Hepatocyte (in vitro differentiated cells): ENCODE measurements at regions not wholly inside any gene's neighbourhood (a gene's known extent, or its start where the extent isn't known, plus 50 kb on each side); places are given as distances from the start of the nearest gene placed in this dataset.

ENCODE experiments used
- DNase-seq: peaks from one replicate; pipeline ENCODE4 v3.0.0-alpha.2; 2016; ENCODE audit warnings: low spot score
- H2AFZ ChIP-seq: fragments of 200-600 bp; sonication (generic); 2 replicates; pipeline ENCODE4 v1.6.0; 2016; ENCODE audit warnings: antibody characterized with exemption, mild to moderate bottlenecking
- H3K27ac ChIP-seq: fragments of 200-600 bp; sonication (generic); 2 replicates; pipeline ENCODE4 v1.5.1; 2016; ENCODE audit warnings: mild to moderate bottlenecking
- H3K27me3 ChIP-seq: fragments of 200-600 bp; sonication (generic); 2 replicates; pipeline ENCODE4 v1.6.1; 2016
- H3K36me3 ChIP-seq: fragments of 200-600 bp; sonication (generic); replicated peaks from 2 replicates; pipeline ENCODE4 v1.5.1; 2016; ENCODE audit warnings: low read depth; ENCODE audit not compliant: insufficient read depth
- H3K4me1 ChIP-seq: fragments of 200-600 bp; sonication (generic); 2 replicates; pipeline ENCODE4 v1.5.1; 2016; ENCODE audit warnings: mild to moderate bottlenecking, moderate library complexity; ENCODE audit not compliant: insufficient read depth
- H3K4me2 ChIP-seq: fragments of 200-600 bp; sonication (generic); 2 replicates; pipeline ENCODE4 v1.6.0; 2016
- H3K4me3 ChIP-seq: fragments of 200-600 bp; sonication (generic); 2 replicates; pipeline ENCODE4 v1.5.1; 2016; ENCODE audit warnings: mild to moderate bottlenecking
- H3K79me2 ChIP-seq: fragments of 200-600 bp; sonication (generic); 2 replicates; pipeline ENCODE4 v1.6.0; 2017; ENCODE audit warnings: mild to moderate bottlenecking
- H3K9me2 ChIP-seq: fragments of 200-600 bp; sonication (generic); replicated peaks from 2 replicates; pipeline ENCODE4 v1.6.0; 2017; ENCODE audit warnings: mild to moderate bottlenecking; ENCODE audit not compliant: insufficient read depth
- H3K9me3 ChIP-seq: fragments of 200-600 bp; sonication (generic); 2 replicates; pipeline ENCODE4 v1.5.1; 2016; ENCODE audit warnings: low read depth, mild to moderate bottlenecking
- H4K20me1 ChIP-seq: fragments of 200-600 bp; sonication (generic); 2 replicates; pipeline ENCODE4 v1.6.0; 2016; ENCODE audit warnings: mild to moderate bottlenecking; ENCODE audit not compliant: insufficient read depth, poor library complexity, severe bottlenecking
- EZH2 ChIP-seq: fragments of 200-600 bp; sonication (generic); IDR thresholded peaks from 2 replicates; pipeline ENCODE4 v1.6.1; 2016; ENCODE audit warnings: antibody characterized with exemption, mild to moderate bottlenecking, borderline replicate concordance
- EZH2phosphoT487 ChIP-seq: fragments of 200-600 bp; sonication (generic); IDR thresholded peaks from one replicate; pipeline ENCODE4 v1.6.1; 2018; ENCODE audit warnings: antibody characterized with exemption, mild to moderate bottlenecking, low read depth, moderate library complexity; ENCODE audit not compliant: unreplicated experiment, severe bottlenecking
- WGBS: methylation state at CpG from one replicate; pipeline ENCODE4 v1.1.6; 2016; ENCODE audit warnings: low lambda C conversion rate; ENCODE audit errors: missing lambda C conversion rate; 5-methylcytosine and 5-hydroxymethylcytosine counted together
- TF ChIP-seq, protein P1 (sequence below): fragments of 200-600 bp; sonication (generic); IDR thresholded peaks from 2 replicates; pipeline ENCODE4 v1.5.1; 2016; ENCODE audit warnings: antibody characterized with exemption, mild to moderate bottlenecking; ENCODE audit not compliant: poor library complexity

DNA sequence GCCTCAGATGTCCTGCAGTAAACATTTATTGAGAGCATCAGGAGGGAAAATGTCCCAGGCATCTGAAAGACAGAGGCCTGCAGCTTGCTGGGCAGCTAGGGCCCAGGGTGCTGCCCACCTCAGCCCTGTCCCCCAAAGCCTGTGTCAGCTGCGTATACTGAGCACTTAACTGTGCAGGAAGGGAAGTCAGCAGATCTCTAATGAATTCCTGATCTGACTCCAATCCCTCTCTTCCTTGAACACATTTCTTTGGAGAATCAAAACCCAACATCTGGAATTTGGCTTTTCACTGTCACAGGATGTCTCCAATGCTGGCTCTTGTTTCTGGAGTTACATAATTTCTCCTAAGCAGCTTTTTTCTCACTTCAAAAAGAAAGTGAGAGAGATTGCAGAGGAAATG is 364.7 kb upstream of the NFE2L3 start:
- H3K9me2 ChIP-seq, result no peaks in the 10 kb centered on the region
- DNase-seq, result no peak
- TF ChIP-seq EZH2 (no peak), EZH2phosphoT487 (no peak)
- TF ChIP-seq, protein P1, sequence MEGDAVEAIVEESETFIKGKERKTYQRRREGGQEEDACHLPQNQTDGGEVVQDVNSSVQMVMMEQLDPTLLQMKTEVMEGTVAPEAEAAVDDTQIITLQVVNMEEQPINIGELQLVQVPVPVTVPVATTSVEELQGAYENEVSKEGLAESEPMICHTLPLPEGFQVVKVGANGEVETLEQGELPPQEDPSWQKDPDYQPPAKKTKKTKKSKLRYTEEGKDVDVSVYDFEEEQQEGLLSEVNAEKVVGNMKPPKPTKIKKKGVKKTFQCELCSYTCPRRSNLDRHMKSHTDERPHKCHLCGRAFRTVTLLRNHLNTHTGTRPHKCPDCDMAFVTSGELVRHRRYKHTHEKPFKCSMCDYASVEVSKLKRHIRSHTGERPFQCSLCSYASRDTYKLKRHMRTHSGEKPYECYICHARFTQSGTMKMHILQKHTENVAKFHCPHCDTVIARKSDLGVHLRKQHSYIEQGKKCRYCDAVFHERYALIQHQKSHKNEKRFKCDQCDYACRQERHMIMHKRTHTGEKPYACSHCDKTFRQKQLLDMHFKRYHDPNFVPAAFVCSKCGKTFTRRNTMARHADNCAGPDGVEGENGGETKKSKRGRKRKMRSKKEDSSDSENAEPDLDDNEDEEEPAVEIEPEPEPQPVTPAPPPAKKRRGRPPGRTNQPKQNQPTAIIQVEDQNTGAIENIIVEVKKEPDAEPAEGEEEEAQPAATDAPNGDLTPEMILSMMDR, result no peak
- no peak overlapping the region for H3K4me2 ChIP-seq
- WGBS, result 65% methylated on average over 1 of the region's 1 CpG
- H4K20me1 ChIP-seq, result no peaks in the 10 kb centered on the region
- peak overlapping the region; percentile 76 for H3K27ac ChIP-seq
- no peaks in the 10 kb centered on the region for H3K36me3 ChIP-seq
- H3K9me3 ChIP-seq, result no peaks in the 10 kb centered on the region
- no peaks in the 10 kb centered on the region for H3K27me3 ChIP-seq
- H2AFZ ChIP-seq, result no peak overlapping the region
- peaks cover 22% of the 10 kb centered on the region for H3K4me1 ChIP-seq
- no peak overlapping the region for H3K4me3 ChIP-seq
- no peaks in the 10 kb centered on the region for H3K79me2 ChIP-seq

DNA sequence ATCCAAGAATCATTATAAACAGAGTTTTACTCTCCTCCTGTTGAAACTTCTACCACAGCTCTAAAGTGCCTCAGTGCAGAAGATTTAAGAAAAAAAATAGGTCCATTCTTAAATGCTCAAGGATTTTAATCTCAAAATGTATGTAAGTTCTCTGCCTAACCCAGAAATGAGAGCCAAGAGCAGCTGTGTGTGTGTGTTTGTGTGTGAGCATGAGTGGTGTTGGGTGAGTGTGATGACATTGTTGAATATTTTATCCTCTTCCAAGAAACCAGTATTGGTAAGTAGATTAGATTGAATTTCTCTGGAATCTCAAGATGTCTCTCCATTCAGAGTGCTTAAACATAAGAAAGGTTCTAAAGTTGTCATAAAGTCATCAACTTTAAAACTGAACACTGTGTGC is 363.6 kb upstream of the NFE2L3 start:
- Histone ChIP-seq H3K4me1 (peaks cover 22% of the 10 kb centered on the region), H3K79me2 (no peaks in the 10 kb centered on the region), H3K27me3 (no peaks in the 10 kb centered on the region), H3K4me2 (no peak overlapping the region), H3K9me3 (no peaks in the 10 kb centered on the region), H3K9me2 (no peaks in the 10 kb centered on the region), H3K4me3 (no peak overlapping the region), H4K20me1 (no peaks in the 10 kb centered on the region), H2AFZ (no peak overlapping the region), H3K36me3 (no peaks in the 10 kb centered on the region), H3K27ac (peak overlapping the region; percentile 76)
- no peak for DNase-seq
- TF ChIP-seq, protein P1, result no peak
- TF ChIP-seq EZH2 (no peak), EZH2phosphoT487 (no peak)

DNA sequence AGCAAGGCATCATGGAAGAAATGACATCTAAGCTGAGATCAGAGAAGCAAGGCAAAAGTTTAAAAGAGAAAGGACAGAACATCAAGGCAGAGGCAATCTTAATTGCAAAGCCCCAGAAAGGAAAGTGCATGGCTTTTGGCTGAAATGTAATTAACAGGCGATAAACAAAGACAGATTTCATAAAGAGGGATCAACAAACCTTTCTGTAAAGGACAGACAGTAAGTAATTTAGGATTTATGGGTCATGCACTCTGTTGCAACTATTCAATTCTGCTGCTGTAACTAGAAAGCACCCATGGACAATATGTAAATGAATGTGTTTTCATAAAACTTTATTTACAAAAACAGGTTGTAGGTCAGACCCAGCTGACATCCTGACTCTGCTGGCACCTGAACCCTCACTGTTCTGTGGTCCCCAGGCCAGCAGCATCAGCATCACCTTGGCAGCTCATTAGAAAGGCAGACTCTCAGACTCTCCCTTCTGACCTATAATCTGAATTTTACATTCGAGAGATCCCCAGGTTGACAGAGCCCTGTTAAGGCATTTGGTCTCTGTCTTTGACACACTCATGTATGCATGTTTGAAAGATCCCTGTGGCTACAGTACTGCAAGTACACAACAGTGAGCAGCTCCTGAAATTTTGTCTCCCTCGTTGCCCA is 362.9 kb upstream of the NFE2L3 start:
- Histone ChIP-seq H3K4me3 (no peak overlapping the region), H3K9me2 (no peaks in the 10 kb centered on the region), H3K79me2 (no peaks in the 10 kb centered on the region), H2AFZ (no peak overlapping the region), H3K27ac (peak overlapping the region; percentile 76), H3K27me3 (no peaks in the 10 kb centered on the region), H4K20me1 (no peaks in the 10 kb centered on the region), H3K36me3 (no peaks in the 10 kb centered on the region), H3K9me3 (no peaks in the 10 kb centered on the region), H3K4me1 (peaks cover 22% of the 10 kb centered on the region), H3K4me2 (no peak overlapping the region)
- TF ChIP-seq EZH2phosphoT487 (no peak), EZH2 (no peak)
- TF ChIP-seq, protein P1, result no peak
- DNase-seq, result no peak
- 85% methylated on average over 3 of the region's 3 CpGs for WGBS
